ENCODE measurements at regions not wholly inside any gene's neighbourhood (a gene's known extent, or its start where the extent isn't known, plus 50 kb on each side); places are given as distances from the start of the nearest gene placed in this dataset.

- TF ChIP-seq YY1 (IDR thresholded peaks at IDR 0.05; ENCODE audit: insufficient read depth, insufficient read length) = no peak
- TF ChIP-seq ZNF274 (IDR thresholded peaks at IDR 0.05; ENCODE audit: low read depth, low read length) = no peak
- TF ChIP-seq SUZ12 (IDR thresholded peaks at IDR 0.05; ENCODE audit: extremely low read depth, insufficient read depth, insufficient read length) = no peak
These were observed 1612.7 kb upstream of the ACO1 start for GRCh38 chr9:30771760-30772159.

Data from NT2/D1 (cell line).